ENCODE measurements at regions not wholly inside any gene's neighbourhood (a gene's known extent, or its start where the extent isn't known, plus 50 kb on each side); places are given as distances from the start of the nearest gene placed in this dataset.

DNA sequence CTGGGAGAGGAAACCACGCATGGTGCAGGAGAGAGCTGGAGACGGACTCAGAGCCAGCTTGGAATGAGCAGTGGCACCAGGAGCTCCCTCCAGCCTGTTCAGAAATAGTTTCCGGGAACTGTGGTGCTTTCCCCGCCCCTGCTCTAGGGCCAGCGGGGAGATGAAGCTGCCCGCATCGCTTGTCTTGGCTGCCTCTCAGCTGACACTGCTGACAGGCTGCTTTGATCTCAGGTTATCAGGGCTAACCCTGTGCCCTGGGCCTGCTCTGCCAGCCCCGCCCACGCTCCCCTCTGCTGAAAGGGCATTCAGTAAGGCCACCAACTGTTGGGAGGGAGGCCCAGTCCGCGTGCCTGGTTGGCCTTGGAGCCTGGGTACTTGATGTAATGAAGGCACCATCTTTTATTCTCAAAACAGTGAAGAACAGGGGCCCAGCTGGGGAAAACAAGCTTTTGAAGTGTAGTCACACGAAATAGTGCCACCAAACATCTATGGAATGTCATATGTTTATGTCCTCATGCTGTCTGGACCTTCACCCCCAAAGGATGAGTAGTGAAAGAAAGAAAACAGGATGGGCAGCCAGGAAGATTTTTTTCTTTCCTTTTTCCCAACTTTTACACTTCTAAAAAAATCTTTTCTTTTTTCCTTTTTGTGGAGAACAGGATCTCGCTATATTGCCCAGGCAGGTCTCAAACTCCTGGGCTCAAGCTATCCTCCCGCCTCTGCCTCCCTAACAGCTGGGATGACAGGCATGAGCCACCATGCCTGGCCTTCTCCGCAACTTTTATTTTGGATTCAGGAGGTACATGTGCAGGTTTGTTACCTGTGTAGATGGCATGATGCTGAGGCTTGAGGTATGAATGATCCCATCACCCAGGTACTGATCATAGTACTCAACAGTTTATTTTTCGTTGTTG lies 115.9 kb upstream of the TBX3 start:
- TF ChIP-seq RAD21 (IDR thresholded peaks at IDR 0.05; ENCODE audit: low read depth): no peak
- no peak for TF ChIP-seq ZBTB7A (IDR thresholded peaks at IDR 0.05; ENCODE audit: low read depth)
- TF ChIP-seq, protein P1, sequence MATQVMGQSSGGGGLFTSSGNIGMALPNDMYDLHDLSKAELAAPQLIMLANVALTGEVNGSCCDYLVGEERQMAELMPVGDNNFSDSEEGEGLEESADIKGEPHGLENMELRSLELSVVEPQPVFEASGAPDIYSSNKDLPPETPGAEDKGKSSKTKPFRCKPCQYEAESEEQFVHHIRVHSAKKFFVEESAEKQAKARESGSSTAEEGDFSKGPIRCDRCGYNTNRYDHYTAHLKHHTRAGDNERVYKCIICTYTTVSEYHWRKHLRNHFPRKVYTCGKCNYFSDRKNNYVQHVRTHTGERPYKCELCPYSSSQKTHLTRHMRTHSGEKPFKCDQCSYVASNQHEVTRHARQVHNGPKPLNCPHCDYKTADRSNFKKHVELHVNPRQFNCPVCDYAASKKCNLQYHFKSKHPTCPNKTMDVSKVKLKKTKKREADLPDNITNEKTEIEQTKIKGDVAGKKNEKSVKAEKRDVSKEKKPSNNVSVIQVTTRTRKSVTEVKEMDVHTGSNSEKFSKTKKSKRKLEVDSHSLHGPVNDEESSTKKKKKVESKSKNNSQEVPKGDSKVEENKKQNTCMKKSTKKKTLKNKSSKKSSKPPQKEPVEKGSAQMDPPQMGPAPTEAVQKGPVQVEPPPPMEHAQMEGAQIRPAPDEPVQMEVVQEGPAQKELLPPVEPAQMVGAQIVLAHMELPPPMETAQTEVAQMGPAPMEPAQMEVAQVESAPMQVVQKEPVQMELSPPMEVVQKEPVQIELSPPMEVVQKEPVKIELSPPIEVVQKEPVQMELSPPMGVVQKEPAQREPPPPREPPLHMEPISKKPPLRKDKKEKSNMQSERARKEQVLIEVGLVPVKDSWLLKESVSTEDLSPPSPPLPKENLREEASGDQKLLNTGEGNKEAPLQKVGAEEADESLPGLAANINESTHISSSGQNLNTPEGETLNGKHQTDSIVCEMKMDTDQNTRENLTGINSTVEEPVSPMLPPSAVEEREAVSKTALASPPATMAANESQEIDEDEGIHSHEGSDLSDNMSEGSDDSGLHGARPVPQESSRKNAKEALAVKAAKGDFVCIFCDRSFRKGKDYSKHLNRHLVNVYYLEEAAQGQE (IDR thresholded peaks at IDR 0.05; ENCODE audit: low read depth): no peak
- TF ChIP-seq YY1 (IDR thresholded peaks at IDR 0.05; ENCODE audit: low read depth): no peak
- TF ChIP-seq TAF1 (IDR thresholded peaks at IDR 0.05; ENCODE audit: low read depth): no peak
- no peak for TF ChIP-seq CREB1 (IDR thresholded peaks at IDR 0.05; ENCODE audit: low read depth)
- TF ChIP-seq EGR1 (IDR thresholded peaks at IDR 0.05): no peak
- TF ChIP-seq, protein P2, sequence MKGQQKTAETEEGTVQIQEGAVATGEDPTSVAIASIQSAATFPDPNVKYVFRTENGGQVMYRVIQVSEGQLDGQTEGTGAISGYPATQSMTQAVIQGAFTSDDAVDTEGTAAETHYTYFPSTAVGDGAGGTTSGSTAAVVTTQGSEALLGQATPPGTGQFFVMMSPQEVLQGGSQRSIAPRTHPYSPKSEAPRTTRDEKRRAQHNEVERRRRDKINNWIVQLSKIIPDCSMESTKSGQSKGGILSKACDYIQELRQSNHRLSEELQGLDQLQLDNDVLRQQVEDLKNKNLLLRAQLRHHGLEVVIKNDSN (IDR thresholded peaks at IDR 0.05): no peak
- no peak for TF ChIP-seq FOXM1 (IDR thresholded peaks at IDR 0.05; ENCODE audit: borderline replicate concordance, low read depth)
- TF ChIP-seq TEAD4 (IDR thresholded peaks at IDR 0.05): no peak
- TF ChIP-seq CEBPB (IDR thresholded peaks at IDR 0.05): no peak
- TF ChIP-seq EP300 (IDR thresholded peaks at IDR 0.05; ENCODE audit: borderline replicate concordance): no peak
- TF ChIP-seq NFIC (IDR thresholded peaks at IDR 0.05): no peak
